Gastroesophageal sphincter (tissue), 4 donors: ENCODE measurements at regions not wholly inside any gene's neighbourhood (a gene's known extent, or its start where the extent isn't known, plus 50 kb on each side); places are given as distances from the start of the nearest gene placed in this dataset.

Experiments used
- ATAC-seq: fragments of 150-250 bp; one replicate; pipeline ENCODE4 v1.9.1; 2016; ENCODE audit warnings: mild to moderate bottlenecking, moderate library complexity
- H3K27ac ChIP-seq, 4 donors: fragments of 200-600 bp; sonication (generic) in 3 of 4; 1 replicate in 3 of 4; 2 replicates in 1 of 4; pipeline ENCODE4 v1.5.1; 2016 to 2019
- H3K27me3 ChIP-seq: fragments of 200-600 bp; sonication (generic); one replicate; pipeline ENCODE4 v1.5.1; 2019
- H3K36me3 ChIP-seq, 2 donors: fragments of 200-600 bp; sonication (generic); one replicate each; pipeline ENCODE4 v1.5.1; 2019; ENCODE audit warnings: control low read depth in 1 of 2
- H3K4me1 ChIP-seq, 3 donors: fragments of 200-600 bp; sonication (generic); 1 replicate in 2 of 3; 2 replicates in 1 of 3; pipeline ENCODE4 v1.5.1; 2016 to 2019; ENCODE audit warnings: control low read depth in 2 of 3
- H3K4me3 ChIP-seq, 2 donors: fragments of 200-600 bp; sonication (generic); one replicate each; pipeline ENCODE4 v1.5.1; 2019; ENCODE audit warnings: mild to moderate bottlenecking in 1 of 2, moderate library complexity in 1 of 2
- H3K9me3 ChIP-seq, 3 donors: fragments of 200-600 bp; sonication (generic); one replicate each; pipeline ENCODE4 v1.5.1; 2017 to 2019; ENCODE audit warnings: control low read depth in 2 of 3
- EP300 ChIP-seq: sonication (generic); formaldehyde crosslinking; IDR thresholded peaks from one replicate; pipeline ENCODE4 v1.6.1; 2017; ENCODE audit warnings: antibody characterized with exemption, mild to moderate bottlenecking
- POLR2A ChIP-seq, 2 donors: fragments of 450-650 bp; IDR thresholded peaks; one replicate each; pipeline ENCODE4 v1.6.1; 2017; ENCODE audit warnings: antibody characterized with exemption in 2 of 2, mild to moderate bottlenecking in 2 of 2, moderate library complexity in 1 of 2
- POLR2AphosphoS5 ChIP-seq: sonication (generic); formaldehyde crosslinking; IDR thresholded peaks from one replicate; pipeline ENCODE4 v1.6.1; 2017; ENCODE audit warnings: antibody characterized with exemption
- WGBS, 2 donors: methylation state at CpG; one replicate each; pipeline ENCODE4 v1.1.5; 2018; ENCODE audit warnings: low coverage in 1 of 2; 5-methylcytosine and 5-hydroxymethylcytosine counted together
- TF ChIP-seq, protein P1 (sequence below), 4 experiments: fragments of 200-600 bp in 2 of 4; fragments of 450-650 bp in 2 of 4; sonication (generic) in 1 of 4; IDR thresholded peaks; one replicate each; pipeline ENCODE4 v1.5.1; 2017 to 2019; ENCODE audit warnings: antibody characterized with exemption in 4 of 4, mild to moderate bottlenecking in 2 of 4, moderate library complexity in 2 of 4

DNA sequence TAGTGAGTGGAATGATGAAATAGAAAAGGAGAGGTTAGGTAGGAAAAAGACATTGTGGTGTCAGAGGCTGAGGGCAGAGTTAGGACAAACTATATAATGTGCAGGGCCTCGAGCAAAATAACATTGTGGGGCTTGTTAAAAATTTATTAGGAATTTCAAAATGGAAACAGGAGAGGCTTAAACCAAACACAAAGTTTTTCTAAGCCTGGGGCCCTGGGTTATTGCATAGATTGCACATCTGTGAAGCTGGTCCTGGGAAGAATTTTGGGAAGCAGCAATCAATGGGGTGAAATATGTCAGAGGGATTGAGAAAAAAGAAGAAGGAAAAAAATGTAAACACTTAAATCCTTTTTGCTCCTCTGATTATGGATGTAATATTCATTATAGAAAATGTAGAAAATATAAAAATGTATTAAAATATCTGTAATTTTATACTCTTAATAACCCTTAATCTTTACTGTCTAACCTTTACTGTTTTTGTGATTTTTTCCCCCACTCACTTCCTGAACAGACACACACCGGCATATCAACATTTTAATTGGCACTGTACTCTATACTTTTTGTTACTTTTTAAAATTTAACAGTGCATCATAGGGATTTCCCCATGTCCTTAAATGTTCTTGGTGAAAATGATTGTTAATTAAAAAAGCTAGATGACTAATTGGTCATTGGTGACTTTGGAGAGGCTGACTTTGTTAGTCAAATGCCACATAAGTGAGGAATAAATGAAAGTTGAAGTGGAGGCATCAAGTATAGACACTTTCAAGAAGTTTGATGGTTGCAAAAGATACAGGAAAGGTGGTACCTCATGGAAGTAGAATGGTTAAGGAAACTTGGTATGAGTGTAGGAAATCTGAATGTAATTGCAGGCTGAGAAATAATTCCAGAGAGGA, 183.4 kb downstream of the NFKBIZ start:
- no peaks in the 10 kb centered on the region for H3K36me3 ChIP-seq
- TF ChIP-seq POLR2AphosphoS5: no peak
- TF ChIP-seq, protein P1, sequence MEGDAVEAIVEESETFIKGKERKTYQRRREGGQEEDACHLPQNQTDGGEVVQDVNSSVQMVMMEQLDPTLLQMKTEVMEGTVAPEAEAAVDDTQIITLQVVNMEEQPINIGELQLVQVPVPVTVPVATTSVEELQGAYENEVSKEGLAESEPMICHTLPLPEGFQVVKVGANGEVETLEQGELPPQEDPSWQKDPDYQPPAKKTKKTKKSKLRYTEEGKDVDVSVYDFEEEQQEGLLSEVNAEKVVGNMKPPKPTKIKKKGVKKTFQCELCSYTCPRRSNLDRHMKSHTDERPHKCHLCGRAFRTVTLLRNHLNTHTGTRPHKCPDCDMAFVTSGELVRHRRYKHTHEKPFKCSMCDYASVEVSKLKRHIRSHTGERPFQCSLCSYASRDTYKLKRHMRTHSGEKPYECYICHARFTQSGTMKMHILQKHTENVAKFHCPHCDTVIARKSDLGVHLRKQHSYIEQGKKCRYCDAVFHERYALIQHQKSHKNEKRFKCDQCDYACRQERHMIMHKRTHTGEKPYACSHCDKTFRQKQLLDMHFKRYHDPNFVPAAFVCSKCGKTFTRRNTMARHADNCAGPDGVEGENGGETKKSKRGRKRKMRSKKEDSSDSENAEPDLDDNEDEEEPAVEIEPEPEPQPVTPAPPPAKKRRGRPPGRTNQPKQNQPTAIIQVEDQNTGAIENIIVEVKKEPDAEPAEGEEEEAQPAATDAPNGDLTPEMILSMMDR (IDR thresholded peaks at IDR 0.05): no peak
- no peak for TF ChIP-seq POLR2A (IDR thresholded peaks at IDR 0.05)
- no peak for TF ChIP-seq EP300
- no peaks in the 10 kb centered on the region for H3K9me3 ChIP-seq
- no peaks in the 10 kb centered on the region for H3K4me1 ChIP-seq
- H3K27ac ChIP-seq: no peak overlapping the region
- H3K4me3 ChIP-seq: no peak overlapping the region
- WGBS, 2 donors: 87 to 90% methylated on average over 1 to 2 of the region's 2 CpGs
- no peak for ATAC-seq
- H3K27me3 ChIP-seq: no peaks in the 10 kb centered on the region

DNA sequence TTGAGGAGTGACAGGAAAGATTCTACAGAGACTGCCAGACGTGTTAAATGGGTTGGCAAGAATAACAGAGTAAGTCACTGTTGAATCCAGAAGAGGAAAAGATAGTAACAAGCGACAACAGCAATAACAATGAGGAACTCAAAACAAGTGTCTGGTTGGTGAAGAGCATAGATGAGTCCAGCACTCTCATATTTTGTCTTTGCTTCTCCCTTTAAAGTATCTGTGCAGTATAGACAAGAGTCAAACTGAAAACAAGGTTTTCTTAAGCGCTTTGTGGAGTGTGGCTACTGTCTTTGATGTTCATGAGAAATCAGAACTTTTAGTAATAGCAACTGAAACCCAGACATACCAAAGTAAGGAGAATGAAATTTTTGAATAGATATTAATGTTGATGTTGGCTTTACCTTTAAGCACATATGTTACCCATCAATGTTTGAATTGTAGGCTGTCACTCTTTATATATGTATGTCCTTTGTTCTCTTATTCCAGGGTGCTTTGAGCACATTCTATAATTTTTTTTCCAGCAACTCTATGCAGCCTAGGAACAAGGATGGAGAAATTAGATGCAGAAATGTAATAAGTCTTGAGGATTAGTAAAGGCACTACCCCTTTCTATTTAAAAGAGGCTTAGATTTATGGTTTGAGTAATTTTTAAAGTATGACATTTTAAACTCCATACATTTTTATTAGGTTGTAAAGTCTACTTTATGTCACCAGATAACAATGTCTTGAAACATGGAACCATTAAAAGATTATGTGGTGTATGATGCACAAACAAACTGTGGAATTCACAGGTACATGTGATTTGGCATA, 185.5 kb downstream of the NFKBIZ start:
- 76 to 83% methylated on average over 3 of the region's 3 CpGs for WGBS, 2 donors
- TF ChIP-seq EP300 (no peak), POLR2A (IDR thresholded peaks at IDR 0.05) (no peak), POLR2AphosphoS5 (no peak)
- TF ChIP-seq, protein P1 (IDR thresholded peaks at IDR 0.05): no peak
- no peaks in the 10 kb centered on the region for H3K27me3 ChIP-seq
- peaks cover 0 to 4% (median 0%) of the 10 kb centered on the region in 3 donors for H3K9me3 ChIP-seq
- H3K36me3 ChIP-seq: no peaks in the 10 kb centered on the region
- no peaks in the 10 kb centered on the region for H3K4me1 ChIP-seq
- no peak overlapping the region for H3K4me3 ChIP-seq
- no peak for ATAC-seq
- no peak overlapping the region for H3K27ac ChIP-seq

DNA sequence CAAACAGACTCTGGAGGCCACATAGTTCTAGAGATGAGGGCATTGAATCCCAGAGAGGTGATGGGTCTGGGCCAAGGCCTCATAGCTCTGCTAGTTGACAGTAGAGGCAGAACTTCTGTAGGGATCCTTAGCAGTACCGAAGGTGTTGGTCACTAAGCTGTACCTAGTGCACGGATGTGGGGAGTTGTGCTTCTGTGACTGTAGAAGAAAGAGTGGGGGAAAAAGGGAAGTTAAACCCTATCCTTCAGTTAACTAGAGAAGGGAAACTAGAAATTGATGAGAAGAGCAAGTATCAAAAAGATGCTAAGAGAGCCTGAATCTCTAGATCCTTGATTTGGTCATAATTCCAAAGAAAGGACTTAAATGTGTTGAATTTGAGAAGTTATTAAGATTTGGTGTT, 186.7 kb downstream of the NFKBIZ start:
- TF ChIP-seq EP300: no peak
- Histone ChIP-seq H3K9me3 (peaks cover 0 to 13% (median 0%) of the 10 kb centered on the region in 3 donors), H3K27ac (no peak overlapping the region), H3K36me3 (no peaks in the 10 kb centered on the region), H3K4me1 (no peaks in the 10 kb centered on the region), H3K4me3 (no peak overlapping the region), H3K27me3 (no peaks in the 10 kb centered on the region)
- ATAC-seq: no peak
- 81% methylated on average over 2 of the region's 2 CpGs; no CpG with 5 or more reads in 1 of the 2 donors for WGBS, 2 donors

DNA sequence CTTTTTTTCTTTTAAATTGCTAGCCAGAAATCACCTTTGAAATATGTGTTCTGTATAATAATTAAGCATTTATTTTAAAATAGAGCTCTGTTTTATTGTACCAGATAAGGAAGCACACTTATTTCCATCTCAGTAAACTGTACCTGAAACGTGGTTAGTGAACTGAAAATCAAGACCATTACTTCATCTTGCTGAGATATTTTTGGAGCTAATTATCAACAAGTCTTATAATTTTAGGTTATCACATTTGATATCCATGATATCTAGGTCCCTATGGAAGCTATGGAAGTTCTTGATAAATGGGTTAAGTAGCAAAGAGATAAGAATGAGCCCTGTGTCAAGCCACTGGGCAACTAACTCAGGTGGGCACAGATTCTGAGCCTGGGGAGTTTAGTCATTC, 187.2 kb downstream of the NFKBIZ start:
- Histone ChIP-seq H3K4me3 (no peak overlapping the region), H3K9me3 (peaks cover 0 to 13% (median 0%) of the 10 kb centered on the region in 3 donors), H3K4me1 (no peaks in the 10 kb centered on the region), H3K27me3 (no peaks in the 10 kb centered on the region), H3K27ac (no peak overlapping the region), H3K36me3 (no peaks in the 10 kb centered on the region)
- WGBS, 2 donors: 40 to 54% methylated on average over 1 of the region's 1 CpG
- TF ChIP-seq, protein P1 (IDR thresholded peaks at IDR 0.05): no peak
- no peak for TF ChIP-seq POLR2AphosphoS5
- no peak for TF ChIP-seq EP300
- TF ChIP-seq POLR2A (IDR thresholded peaks at IDR 0.05): no peak
- ATAC-seq: no peak

DNA sequence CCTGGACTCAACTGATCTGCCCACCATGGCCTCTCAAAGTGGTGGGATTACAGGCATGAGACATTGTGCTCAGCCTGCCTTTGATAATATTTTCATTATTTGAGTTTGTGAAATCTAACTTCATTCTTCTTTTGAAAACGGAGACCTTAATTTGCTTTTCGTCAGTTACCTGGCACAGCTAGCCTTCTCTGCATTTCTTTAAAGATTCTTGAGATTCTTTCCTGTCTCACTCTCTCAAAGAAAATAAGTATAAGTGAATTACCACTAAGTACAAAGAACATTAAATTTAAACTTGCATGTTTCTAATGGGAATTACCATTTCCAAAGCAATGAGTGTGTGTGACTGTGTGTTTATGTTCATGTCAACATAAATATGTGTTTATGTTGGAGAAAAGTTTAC, 187.9 kb downstream of the NFKBIZ start:
- TF ChIP-seq POLR2AphosphoS5 (no peak), POLR2A (IDR thresholded peaks at IDR 0.05) (no peak), EP300 (no peak)
- TF ChIP-seq, protein P1 (IDR thresholded peaks at IDR 0.05): no peak
- no peaks in the 10 kb centered on the region for H3K4me1 ChIP-seq
- no peak overlapping the region for H3K4me3 ChIP-seq
- H3K27me3 ChIP-seq: no peaks in the 10 kb centered on the region
- peak overlapping the region in 1 of 4 donors; percentile 19 for H3K27ac ChIP-seq
- H3K9me3 ChIP-seq: peaks cover 0 to 13% (median 0%) of the 10 kb centered on the region in 3 donors
- no peaks in the 10 kb centered on the region for H3K36me3 ChIP-seq
- WGBS, 2 donors: 0 to 29% methylated on average over 2 of the region's 2 CpGs
- no peak for ATAC-seq
